ENCODE measurements at regions not wholly inside any gene's neighbourhood (a gene's known extent, or its start where the extent isn't known, plus 50 kb on each side); places are given as distances from the start of the nearest gene placed in this dataset.
"Not testable (repeated sequence)": the region's sequence is repeated elsewhere in the genome, so short reads cannot be mapped to it uniquely, and the experiment has no call there.

DNA sequence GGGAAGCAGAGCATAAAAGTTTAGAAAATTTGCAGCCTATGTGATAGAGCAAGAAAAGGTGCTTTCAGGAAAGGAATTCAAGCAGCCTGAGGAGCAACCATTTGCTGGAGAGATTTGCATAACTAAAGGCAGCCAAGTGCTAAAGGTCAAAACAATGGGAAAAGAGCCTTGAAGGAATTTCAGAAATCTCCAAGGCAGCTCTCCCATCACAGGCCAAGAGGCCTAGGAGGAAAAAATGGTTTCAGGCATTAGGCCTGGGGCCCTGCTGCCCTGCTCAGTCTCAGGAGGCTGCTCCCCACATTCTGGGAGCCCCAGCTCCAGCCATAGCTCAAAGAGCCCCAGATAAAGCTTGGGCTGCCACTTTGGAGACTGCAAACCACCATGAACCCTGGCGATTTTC, 95.9 kb upstream of the UNC5B start:
- H4K91ac ChIP-seq (ENCODE audit: insufficient read depth, low read depth, low read length), result no peak overlapping the region
- no peak overlapping the region for H4K8ac ChIP-seq (ENCODE audit: low read depth in 2 of 2, low read length in 2 of 2)
- H3K14ac ChIP-seq (replicated peaks; ENCODE audit: low read depth, low read length), result no peak overlapping the region
- H3K9me1 ChIP-seq (ENCODE audit: insufficient read depth, low read length), result no peaks in the 10 kb centered on the region
- no peaks in the 10 kb centered on the region for H3K79me1 ChIP-seq (ENCODE audit: low read depth in 1 of 2, low read length in 2 of 2)
- no peak overlapping the region for H2AFZ ChIP-seq (replicated peaks; ENCODE audit: low read length, poor library complexity)
- CTCF ChIA-PET, result no interaction called here
- DNase-seq, result no peak
- no peak overlapping the region for H3K4me3 ChIP-seq (ENCODE audit: insufficient read depth, low read depth, low read length)
- no peak overlapping the region for H2AK5ac ChIP-seq (ENCODE audit: low read depth, low read length)
- no CpG with 5 or more reads among the region's 1 CpG for WGBS, 2 experiments (ENCODE audit: extremely low coverage in 2 of 2, insufficient read length in 1 of 2)
- H2BK20ac ChIP-seq (ENCODE audit: low read depth, low read length), result no peak overlapping the region
- H3K9me3 ChIP-seq (ENCODE audit: control insufficient read depth, insufficient read depth, low read length), result 0 out of 2 replicates have a peak, but pooled peaks cover 4% of the 10 kb centered on the region
- H2BK15ac ChIP-seq (ENCODE audit: low read depth, low read length), result no peak overlapping the region
- H3K27me3 ChIP-seq (ENCODE audit: control insufficient read depth, insufficient read depth, low read length), result no peaks in the 10 kb centered on the region
- H3K27ac ChIP-seq (ENCODE audit: insufficient read depth, low read length), result no peak overlapping the region
- dilution Hi-C loops (cut with HindIII; ENCODE audit: low sequenced_read_pairs, unreplicated experiment) (no loop called here), in situ Hi-C loops (cut with MboI; ENCODE audit: low sequenced_read_pairs) (no loop called here), intact Hi-C loops (cut with micrococcal nuclease) (no loop called here)
- no peak overlapping the region for H4K5ac ChIP-seq (ENCODE audit: low read depth, low read length)
- H3K56ac ChIP-seq (ENCODE audit: extremely low read depth, insufficient read depth, low read length), result no peak overlapping the region
- no peaks in the 10 kb centered on the region for H4K20me1 ChIP-seq (ENCODE audit: insufficient read depth, low read length)
- H3K36me3 ChIP-seq (ENCODE audit: control insufficient read depth, insufficient read depth, low read length), result no peaks in the 10 kb centered on the region
- no peak overlapping the region for H3K23ac ChIP-seq (ENCODE audit: low read depth, low read length)
- no peaks in the 10 kb centered on the region for H3K4me1 ChIP-seq (ENCODE audit: control insufficient read depth, insufficient read depth, low read length)
- BruUV-seq (replicated peaks), result no TSS peak
- no peak overlapping the region for H3K9ac ChIP-seq (ENCODE audit: low read depth, low read length)
- no peak for ATAC-seq (ENCODE audit: low read depth)
- H2AK9ac ChIP-seq (replicated peaks; ENCODE audit: low read depth, low read length, poor library complexity), result no peak overlapping the region
- no peak overlapping the region for H3K4ac ChIP-seq (ENCODE audit: low read depth, low read length)
- no peak overlapping the region for H2BK120ac ChIP-seq (ENCODE audit: low read depth, low read length)
- no peak for TF ChIP-seq FOS (IDR thresholded peaks at IDR 0.05; ENCODE audit: low read depth, low read length)
- TF ChIP-seq SMC3 (IDR thresholded peaks at IDR 0.05; ENCODE audit: low read depth, low read length), result no peak
- POLR2A ChIA-PET (ENCODE audit: unreplicated experiment), result no interaction called here
- H2BK5ac ChIP-seq (ENCODE audit: low read depth, low read length, poor library complexity, severe bottlenecking), result no peak overlapping the region
- no peak overlapping the region for H3K18ac ChIP-seq (ENCODE audit: low read depth, low read length)
- H3K4me2 ChIP-seq (ENCODE audit: low read depth, low read length), result no peak overlapping the region

GRCh38 chr10:71117589-71117988, 94.8 kb upstream of the UNC5B start:
- H2BK5ac ChIP-seq (ENCODE audit: low read depth, low read length, poor library complexity, severe bottlenecking); H2AK9ac ChIP-seq (replicated peaks; ENCODE audit: low read depth, low read length, poor library complexity); POLR2A ChIA-PET (ENCODE audit: unreplicated experiment); H4K8ac ChIP-seq (ENCODE audit: low read depth in 2 of 2, low read length in 2 of 2); H2BK15ac ChIP-seq (ENCODE audit: low read depth, low read length); H3K18ac ChIP-seq (ENCODE audit: low read depth, low read length); H3K23ac ChIP-seq (ENCODE audit: low read depth, low read length); H3K9me1 ChIP-seq (ENCODE audit: insufficient read depth, low read length); H3K4me1 ChIP-seq (ENCODE audit: control insufficient read depth, insufficient read depth, low read length); DNase-seq; H3K36me3 ChIP-seq (ENCODE audit: control insufficient read depth, insufficient read depth, low read length); dilution Hi-C loops (cut with HindIII; ENCODE audit: low sequenced_read_pairs, unreplicated experiment); in situ Hi-C loops (cut with MboI; ENCODE audit: low sequenced_read_pairs); H3K27ac ChIP-seq (ENCODE audit: insufficient read depth, low read length); H4K5ac ChIP-seq (ENCODE audit: low read depth, low read length); H3K9ac ChIP-seq (ENCODE audit: low read depth, low read length); H4K91ac ChIP-seq (ENCODE audit: insufficient read depth, low read depth, low read length); intact Hi-C loops (cut with micrococcal nuclease); H2BK120ac ChIP-seq (ENCODE audit: low read depth, low read length); H2BK20ac ChIP-seq (ENCODE audit: low read depth, low read length); H3K79me1 ChIP-seq (ENCODE audit: low read depth in 1 of 2, low read length in 2 of 2); BruUV-seq (replicated peaks); H3K4ac ChIP-seq (ENCODE audit: low read depth, low read length); H3K56ac ChIP-seq (ENCODE audit: extremely low read depth, insufficient read depth, low read length); H3K27me3 ChIP-seq (ENCODE audit: control insufficient read depth, insufficient read depth, low read length); H2AFZ ChIP-seq (replicated peaks; ENCODE audit: low read length, poor library complexity); H3K4me3 ChIP-seq (ENCODE audit: insufficient read depth, low read depth, low read length); H3K4me2 ChIP-seq (ENCODE audit: low read depth, low read length); ATAC-seq (ENCODE audit: low read depth); H3K14ac ChIP-seq (replicated peaks; ENCODE audit: low read depth, low read length); H3K9me3 ChIP-seq (ENCODE audit: control insufficient read depth, insufficient read depth, low read length); CTCF ChIA-PET; H4K20me1 ChIP-seq (ENCODE audit: insufficient read depth, low read length); H2AK5ac ChIP-seq (ENCODE audit: low read depth, low read length): not testable (repeated sequence)
- WGBS, 2 experiments (ENCODE audit: extremely low coverage in 2 of 2, insufficient read length in 1 of 2), result no CpG with 5 or more reads among the region's 4 CpGs

Data from IMR-90 (cell line).